Breast epithelium (tissue), 3 donors: ENCODE measurements at regions not wholly inside any gene's neighbourhood (a gene's known extent, or its start where the extent isn't known, plus 50 kb on each side); places are given as distances from the start of the nearest gene placed in this dataset.

ENCODE experiments used
- CTCF ChIP-seq, 3 donors: fragments of 450-650 bp; IDR thresholded peaks; one replicate each; pipeline ENCODE4 v1.5.1; 2016 to 2017; ENCODE audit warnings: antibody characterized with exemption in 3 of 3, mild to moderate bottlenecking in 3 of 3, moderate library complexity in 3 of 3
- POLR2A ChIP-seq: fragments of 450-650 bp; IDR thresholded peaks from one replicate; pipeline ENCODE4 v1.6.1; 2016; ENCODE audit warnings: antibody characterized with exemption, mild to moderate bottlenecking, moderate library complexity
- POLR2AphosphoS5 ChIP-seq, 3 donors: sonication (generic); formaldehyde crosslinking; IDR thresholded peaks; one replicate each; pipeline ENCODE4 v1.6.1; 2017; ENCODE audit warnings: antibody characterized with exemption in 3 of 3

- no peak for TF ChIP-seq CTCF (IDR thresholded peaks at IDR 0.05)
- no peak for TF ChIP-seq POLR2AphosphoS5 (IDR thresholded peaks at IDR 0.05)
- no peak for TF ChIP-seq POLR2A
Observed at GRCh38 chr11:82049199-82049598, 684.5 kb downstream of the FAM181B start.
